ENCODE measurements at regions not wholly inside any gene's neighbourhood (a gene's known extent, or its start where the extent isn't known, plus 50 kb on each side); places are given as distances from the start of the nearest gene placed in this dataset.

- no peak for TF ChIP-seq CTCF (IDR thresholded peaks at IDR 0.05; ENCODE audit: low read depth, low read length, poor library complexity, severe bottlenecking)
- no peak for TF ChIP-seq EZH2phosphoT487 (IDR thresholded peaks at IDR 0.05; ENCODE audit: borderline replicate concordance, low read length)
Observed at GRCh38 chr10:131571346-131571745, 259.8 kb upstream of the TCERG1L start.

Measured in DOHH2 (cell line).